ENCODE measurements at regions not wholly inside any gene's neighbourhood (a gene's known extent, or its start where the extent isn't known, plus 50 kb on each side); places are given as distances from the start of the nearest gene placed in this dataset.

- DNase-seq (ENCODE audit: low read depth) = no peak
- no peak for TF ChIP-seq CTCF (IDR thresholded peaks at IDR 0.05; ENCODE audit: insufficient read depth, low read depth, low read length)
- H3K4me3 ChIP-seq (ENCODE audit: low read depth, low read length) = no peak overlapping the region
Measured at GRCh38 chr5:113689647-113690046, 176.2 kb downstream of the YTHDC2 start.

DNA sequence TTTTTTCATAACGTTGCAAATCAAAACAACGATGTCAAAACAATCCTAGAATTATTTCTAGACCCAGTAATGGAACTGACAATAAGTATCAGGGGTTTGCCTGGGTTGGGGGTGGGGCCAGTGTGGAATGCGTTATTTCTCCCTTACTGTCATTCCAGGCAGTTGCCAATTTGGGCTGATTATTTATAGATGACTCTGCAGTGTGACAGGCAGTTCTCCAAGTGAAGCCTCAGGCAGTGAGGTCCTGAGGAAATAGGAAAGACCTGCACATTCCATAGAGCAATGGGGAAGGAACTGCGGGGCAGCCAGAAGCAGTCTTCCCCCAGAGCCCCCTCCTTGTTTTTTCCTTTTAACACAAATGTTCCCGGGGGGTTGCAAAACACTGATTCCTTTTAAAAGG, 179.0 kb downstream of the YTHDC2 start:
- no peak overlapping the region for H3K4me3 ChIP-seq (ENCODE audit: low read depth, low read length)
- no peak for TF ChIP-seq CTCF (IDR thresholded peaks at IDR 0.05; ENCODE audit: insufficient read depth, low read depth, low read length)
- DNase-seq (ENCODE audit: low read depth) = no peak

DNA sequence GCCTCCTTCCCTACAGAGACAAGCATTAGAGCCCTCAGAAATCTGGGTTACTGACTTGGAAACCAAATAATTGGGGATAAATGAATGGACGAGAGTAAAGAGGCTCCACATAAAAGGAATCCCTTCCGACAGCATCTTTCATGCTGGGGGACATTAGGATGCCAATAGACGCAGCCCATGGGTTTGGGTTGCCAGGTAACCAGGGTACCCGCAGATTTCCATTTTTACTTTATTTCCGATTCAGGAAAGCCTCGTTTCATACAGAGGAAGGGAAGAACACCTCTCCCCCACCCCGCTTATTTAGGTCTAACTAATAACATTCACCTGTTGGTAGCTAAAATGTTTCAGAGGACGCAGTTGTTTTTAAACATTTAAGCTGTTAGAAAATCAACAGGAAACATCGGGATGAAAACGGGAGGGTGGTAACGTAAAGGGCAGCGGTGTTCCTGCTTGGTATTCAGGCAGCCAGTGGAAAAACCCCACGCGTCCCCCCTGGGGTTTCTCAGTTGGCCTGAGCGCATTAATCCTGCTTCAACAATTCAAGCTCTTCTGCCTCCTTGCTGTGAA, 179.5 kb downstream of the YTHDC2 start:
- TF ChIP-seq CTCF (IDR thresholded peaks at IDR 0.05; ENCODE audit: insufficient read depth, low read depth, low read length) = no peak
- DNase-seq (ENCODE audit: low read depth) = no peak
- no peak overlapping the region for H3K4me3 ChIP-seq (ENCODE audit: low read depth, low read length)

- DNase-seq (ENCODE audit: low read depth) = peak; percentile 16
- TF ChIP-seq CTCF (IDR thresholded peaks at IDR 0.05; ENCODE audit: insufficient read depth, low read depth, low read length) = no peak
- no peak overlapping the region for H3K4me3 ChIP-seq (ENCODE audit: low read depth, low read length)
Measured at GRCh38 chr5:113693701-113694100, 180.2 kb downstream of the YTHDC2 start.

DNA sequence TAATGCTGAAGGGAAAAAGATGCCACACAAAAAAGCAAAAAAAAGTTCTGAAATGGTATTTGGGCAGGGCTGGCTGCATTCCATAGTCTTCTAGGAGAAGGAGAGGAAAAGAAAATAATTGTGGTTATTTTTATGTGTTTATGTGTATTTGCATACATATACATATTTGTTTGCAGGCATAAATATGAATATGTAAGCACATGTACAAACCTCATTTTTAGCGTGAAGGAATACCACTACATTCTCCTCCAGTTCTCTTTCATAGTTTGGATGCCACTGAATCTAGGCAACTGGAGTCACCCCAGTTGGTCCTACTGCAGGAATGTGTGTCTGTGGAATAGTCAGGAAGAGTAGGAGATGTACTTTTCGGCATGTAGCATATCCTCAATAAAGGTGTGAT, 181.1 kb downstream of the YTHDC2 start:
- DNase-seq (ENCODE audit: low read depth) = no peak
- no peak overlapping the region for H3K4me3 ChIP-seq (ENCODE audit: low read depth, low read length)
- no peak for TF ChIP-seq CTCF (IDR thresholded peaks at IDR 0.05; ENCODE audit: insufficient read depth, low read depth, low read length)

- TF ChIP-seq CTCF (IDR thresholded peaks at IDR 0.05; ENCODE audit: insufficient read depth, low read depth, low read length) = no peak
- no peak for DNase-seq (ENCODE audit: low read depth)
- H3K4me3 ChIP-seq (ENCODE audit: low read depth, low read length) = no peak overlapping the region
Measured at GRCh38 chr5:113703266-113703665, 189.8 kb downstream of the YTHDC2 start.

DNA sequence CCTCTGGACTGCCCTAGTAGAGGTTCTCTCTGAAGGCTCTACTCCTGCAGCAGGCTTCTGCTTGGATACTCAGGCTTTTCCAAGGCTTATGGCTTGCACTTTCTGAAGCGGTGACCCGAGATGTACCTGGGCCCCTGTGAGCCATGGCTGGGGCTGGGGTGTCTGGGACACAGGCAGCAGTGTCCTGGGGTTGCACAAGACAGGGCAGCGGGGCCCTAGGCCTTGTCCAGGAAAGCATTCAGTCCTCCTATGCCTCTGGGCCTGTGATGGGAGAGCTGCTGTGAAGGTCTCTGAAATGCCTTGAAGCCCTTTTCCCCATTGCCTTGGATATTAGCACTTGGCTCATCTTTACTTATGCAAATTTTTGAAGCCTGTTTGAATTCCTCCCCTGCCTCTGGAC, 192.2 kb downstream of the YTHDC2 start:
- no peak overlapping the region for H3K4me3 ChIP-seq (ENCODE audit: low read depth, low read length)
- no peak for DNase-seq (ENCODE audit: low read depth)
- no peak for TF ChIP-seq CTCF (IDR thresholded peaks at IDR 0.05; ENCODE audit: insufficient read depth, low read depth, low read length)
